Neural cell (in vitro differentiated cells): ENCODE measurements at regions not wholly inside any gene's neighbourhood (a gene's known extent, or its start where the extent isn't known, plus 50 kb on each side); places are given as distances from the start of the nearest gene placed in this dataset.

Experiments used
- EZH2 ChIP-seq: fragments of 200-600, 300-800 bp; shearing (Covaris generic), sonication (generic); IDR thresholded peaks from 2 replicates; pipeline ENCODE4 v1.6.1; 2014; ENCODE audit warnings: antibody characterized with exemption, low read length, borderline replicate concordance, mild to moderate bottlenecking; ENCODE audit not compliant: insufficient read depth, poor library complexity, severe bottlenecking
- POLR2AphosphoS5 ChIP-seq: IDR thresholded peaks from 2 replicates; pipeline ENCODE4 v1.6.1; 2012

DNA sequence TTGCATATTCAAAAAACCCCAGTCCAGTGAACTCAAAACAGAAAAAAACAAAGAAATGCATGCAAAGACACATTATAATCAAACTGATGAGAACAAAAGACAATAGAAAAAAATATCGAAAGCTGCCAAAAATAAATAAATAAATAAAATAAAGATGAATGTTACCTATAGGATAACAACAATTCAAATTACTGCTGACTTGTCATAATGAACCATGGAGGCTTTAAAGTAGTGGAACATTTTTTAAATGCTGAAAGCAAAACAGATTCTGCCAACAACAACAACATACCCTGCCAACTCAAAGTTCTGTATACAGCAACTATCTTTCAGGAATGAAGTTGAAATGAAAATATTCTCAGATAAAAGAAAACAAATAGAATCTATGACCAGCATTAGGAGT lies 116.6 kb downstream of the CBLN1 start:
- TF ChIP-seq POLR2AphosphoS5: no peak
- TF ChIP-seq EZH2: no peak
